GM12874 (cell line): ENCODE measurements at regions not wholly inside any gene's neighbourhood (a gene's known extent, or its start where the extent isn't known, plus 50 kb on each side); places are given as distances from the start of the nearest gene placed in this dataset.

Source experiments
- CTCF ChIP-seq: IDR thresholded peaks from 2 replicates; pipeline ENCODE4 v1.5.1; 2011; ENCODE audit warnings: low read depth, mild to moderate bottlenecking, control low read depth, low read length, moderate library complexity; ENCODE audit not compliant: insufficient read depth

GRCh38 chr16:35195173-35195863, 1735.9 kb downstream of the TP53TG3F start:
- no peak for TF ChIP-seq CTCF

- no peak for TF ChIP-seq CTCF
These were observed 1736.4 kb downstream of the TP53TG3F start for GRCh38 chr16:35195864-35196216.

GRCh38 chr16:35196313-35196712, 1736.9 kb downstream of the TP53TG3F start:
- TF ChIP-seq CTCF: no peak

GRCh38 chr16:35197656-35198055, 1738.2 kb downstream of the TP53TG3F start:
- TF ChIP-seq CTCF: no peak

GRCh38 chr16:35198223-35199199, 1739.1 kb downstream of the TP53TG3F start:
- TF ChIP-seq CTCF: no peak

- TF ChIP-seq CTCF: no peak
These were observed 1741.2 kb downstream of the TP53TG3F start for GRCh38 chr16:35200662-35201061.

GRCh38 chr16:35201151-35201550, 1741.7 kb downstream of the TP53TG3F start:
- no peak for TF ChIP-seq CTCF
